Uterus (tissue), 2 donors: ENCODE measurements at regions not wholly inside any gene's neighbourhood (a gene's known extent, or its start where the extent isn't known, plus 50 kb on each side); places are given as distances from the start of the nearest gene placed in this dataset.

Experiments used
- POLR2A ChIP-seq, 2 donors: fragments of 450-650 bp; IDR thresholded peaks; one replicate each; pipeline ENCODE4 v1.6.1; 2016; ENCODE audit warnings: antibody characterized with exemption in 2 of 2, mild to moderate bottlenecking in 1 of 2, moderate library complexity in 1 of 2
- TF ChIP-seq, protein P1 (sequence below), 4 experiments: fragments of 200-600 bp in 2 of 4; fragments of 450-650 bp in 2 of 4; sonication (generic) in 2 of 4; IDR thresholded peaks; one replicate each; pipeline ENCODE4 v1.5.1; 2016 to 2019; ENCODE audit warnings: antibody characterized with exemption in 4 of 4, mild to moderate bottlenecking in 2 of 4, moderate library complexity in 1 of 4

DNA sequence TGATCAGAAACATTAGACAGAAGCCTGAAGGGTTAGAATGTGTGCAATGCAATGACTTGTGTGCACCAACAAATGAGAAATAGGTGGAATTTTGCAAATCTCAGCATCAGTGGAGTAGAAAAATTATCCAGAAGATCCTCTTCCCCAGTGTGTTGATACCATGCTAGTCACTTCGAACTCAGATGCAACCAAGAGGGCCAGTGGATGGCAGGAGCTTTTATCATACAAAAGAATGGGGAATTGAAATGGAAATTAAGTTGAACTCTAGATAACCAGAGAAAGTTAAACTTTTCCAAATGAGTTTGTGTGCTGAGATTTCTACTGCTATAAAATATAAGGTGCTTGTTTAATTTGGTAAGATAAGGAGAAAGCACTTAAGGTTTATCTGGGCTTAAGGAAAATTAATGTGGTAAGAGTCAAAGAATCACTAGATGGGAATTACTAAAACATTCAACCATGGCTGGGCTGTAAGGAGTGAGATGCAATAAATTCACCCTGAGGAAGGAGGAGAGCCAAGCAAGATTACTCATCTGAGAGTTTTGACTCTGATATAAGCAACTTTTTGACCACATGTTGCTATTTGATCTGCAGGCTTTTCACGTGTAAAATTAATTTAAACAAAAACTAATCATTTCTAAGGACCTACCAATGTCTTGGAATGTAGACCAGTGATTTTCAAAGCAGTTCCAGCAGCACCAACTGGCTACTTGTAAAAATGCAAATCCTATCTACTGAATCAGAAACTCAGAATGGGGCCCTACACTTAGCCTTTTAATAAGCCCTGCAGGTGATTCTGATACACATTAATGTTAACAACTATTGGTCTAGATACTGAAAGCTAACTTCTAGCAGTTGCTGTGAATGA is 113.2 kb downstream of the CDC14C start:
- TF ChIP-seq, protein P1, sequence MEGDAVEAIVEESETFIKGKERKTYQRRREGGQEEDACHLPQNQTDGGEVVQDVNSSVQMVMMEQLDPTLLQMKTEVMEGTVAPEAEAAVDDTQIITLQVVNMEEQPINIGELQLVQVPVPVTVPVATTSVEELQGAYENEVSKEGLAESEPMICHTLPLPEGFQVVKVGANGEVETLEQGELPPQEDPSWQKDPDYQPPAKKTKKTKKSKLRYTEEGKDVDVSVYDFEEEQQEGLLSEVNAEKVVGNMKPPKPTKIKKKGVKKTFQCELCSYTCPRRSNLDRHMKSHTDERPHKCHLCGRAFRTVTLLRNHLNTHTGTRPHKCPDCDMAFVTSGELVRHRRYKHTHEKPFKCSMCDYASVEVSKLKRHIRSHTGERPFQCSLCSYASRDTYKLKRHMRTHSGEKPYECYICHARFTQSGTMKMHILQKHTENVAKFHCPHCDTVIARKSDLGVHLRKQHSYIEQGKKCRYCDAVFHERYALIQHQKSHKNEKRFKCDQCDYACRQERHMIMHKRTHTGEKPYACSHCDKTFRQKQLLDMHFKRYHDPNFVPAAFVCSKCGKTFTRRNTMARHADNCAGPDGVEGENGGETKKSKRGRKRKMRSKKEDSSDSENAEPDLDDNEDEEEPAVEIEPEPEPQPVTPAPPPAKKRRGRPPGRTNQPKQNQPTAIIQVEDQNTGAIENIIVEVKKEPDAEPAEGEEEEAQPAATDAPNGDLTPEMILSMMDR (IDR thresholded peaks at IDR 0.05), result no peak
- no peak for TF ChIP-seq POLR2A (IDR thresholded peaks at IDR 0.05)
